OCI-LY1 (cell line): ENCODE measurements at regions not wholly inside any gene's neighbourhood (a gene's known extent, or its start where the extent isn't known, plus 50 kb on each side); places are given as distances from the start of the nearest gene placed in this dataset.

Experiments
- H2AFZ ChIP-seq: fragments of 200-600 bp; sonication (generic), shearing (Covaris generic); 2 replicates; pipeline ENCODE4 v1.6.0; 2014; ENCODE audit warnings: antibody characterized with exemption, mild to moderate bottlenecking, low read length
- H3F3A ChIP-seq: fragments of 200-600 bp; sonication (generic), shearing (Covaris generic); 2 replicates; pipeline ENCODE4 v1.6.0; 2014; ENCODE audit warnings: mild to moderate bottlenecking, antibody characterized with exemption, low read length, moderate library complexity; ENCODE audit not compliant: insufficient read depth
- H3K27ac ChIP-seq: fragments of 200-600 bp; sonication (generic); 2 replicates; pipeline ENCODE4 v1.5.1; 2014; ENCODE audit warnings: low read length, mixed run types, mild to moderate bottlenecking, low read depth; ENCODE audit not compliant: poor library complexity, severe bottlenecking
- H3K27me3 ChIP-seq: fragments of 200-600 bp; sonication (generic); 2 replicates; pipeline ENCODE4 v1.6.0; 2014; ENCODE audit warnings: antibody characterized with exemption, mild to moderate bottlenecking, low read length, moderate library complexity; ENCODE audit not compliant: insufficient read depth
- H3K36me3 ChIP-seq: fragments of 200-600 bp; sonication (generic); 2 replicates; pipeline ENCODE4 v1.6.1; 2014; ENCODE audit warnings: mild to moderate bottlenecking, antibody characterized with exemption, low read length, moderate library complexity, mixed read lengths; ENCODE audit not compliant: insufficient read depth
- H3K4me1 ChIP-seq: fragments of 200-600 bp; sonication (generic); 2 replicates; pipeline ENCODE4 v1.5.1; 2014; ENCODE audit warnings: mild to moderate bottlenecking, low read length, moderate library complexity; ENCODE audit not compliant: insufficient read depth, severe bottlenecking
- H3K4me2 ChIP-seq: fragments of 200-600 bp; sonication (generic), shearing (Covaris generic); 2 replicates; pipeline ENCODE4 v1.6.1; 2014; ENCODE audit warnings: low read length
- H3K4me3 ChIP-seq: fragments of 200-600 bp; sonication (generic); 2 replicates; pipeline ENCODE4 v1.5.1; 2014; ENCODE audit warnings: low read length, low read depth, mild to moderate bottlenecking, mixed read lengths; ENCODE audit not compliant: poor library complexity, severe bottlenecking
- H3K79me2 ChIP-seq: fragments of 200-600 bp; shearing (Covaris generic); 2 replicates; pipeline ENCODE4 v1.6.1; 2016; ENCODE audit warnings: mixed run types, low read length, mixed read lengths; ENCODE audit not compliant: insufficient read depth
- H3K9ac ChIP-seq: fragments of 200-600 bp; sonication (generic), shearing (Covaris generic); 2 replicates; pipeline ENCODE4 v1.6.1; 2014; ENCODE audit warnings: mild to moderate bottlenecking, low read length, mixed read lengths
- H3K9me2 ChIP-seq: fragments of 200-600 bp; sonication (generic), shearing (Covaris generic); 2 replicates; pipeline ENCODE4 v1.6.1; 2014; ENCODE audit warnings: low read depth, mild to moderate bottlenecking, low read length, mixed read lengths
- H3K9me3 ChIP-seq: fragments of 200-600 bp; shearing (Covaris generic); 2 replicates; pipeline ENCODE4 v1.6.1; 2014; ENCODE audit warnings: low read length, mixed read lengths
- H4K20me1 ChIP-seq: fragments of 200-600 bp; sonication (generic), shearing (Covaris generic); 2 replicates; pipeline ENCODE4 v1.6.0; 2016; ENCODE audit warnings: mild to moderate bottlenecking, low read length; ENCODE audit not compliant: insufficient read depth
- EZH2 ChIP-seq: fragments of 200-600 bp; sonication (generic), shearing (Covaris generic); IDR thresholded peaks from 2 replicates; pipeline ENCODE4 v1.8.0; 2017; ENCODE audit warnings: borderline replicate concordance, mixed run types, mild to moderate bottlenecking, antibody characterized with exemption, low read length, moderate library complexity, mixed read lengths
- TF ChIP-seq, protein P1 (sequence below): fragments of 200-600 bp; sonication (generic), shearing (Covaris generic); IDR thresholded peaks from 2 replicates; pipeline ENCODE4 v1.5.1; 2017; ENCODE audit warnings: mild to moderate bottlenecking, antibody characterized with exemption, low read length, moderate library complexity, mixed read lengths

DNA sequence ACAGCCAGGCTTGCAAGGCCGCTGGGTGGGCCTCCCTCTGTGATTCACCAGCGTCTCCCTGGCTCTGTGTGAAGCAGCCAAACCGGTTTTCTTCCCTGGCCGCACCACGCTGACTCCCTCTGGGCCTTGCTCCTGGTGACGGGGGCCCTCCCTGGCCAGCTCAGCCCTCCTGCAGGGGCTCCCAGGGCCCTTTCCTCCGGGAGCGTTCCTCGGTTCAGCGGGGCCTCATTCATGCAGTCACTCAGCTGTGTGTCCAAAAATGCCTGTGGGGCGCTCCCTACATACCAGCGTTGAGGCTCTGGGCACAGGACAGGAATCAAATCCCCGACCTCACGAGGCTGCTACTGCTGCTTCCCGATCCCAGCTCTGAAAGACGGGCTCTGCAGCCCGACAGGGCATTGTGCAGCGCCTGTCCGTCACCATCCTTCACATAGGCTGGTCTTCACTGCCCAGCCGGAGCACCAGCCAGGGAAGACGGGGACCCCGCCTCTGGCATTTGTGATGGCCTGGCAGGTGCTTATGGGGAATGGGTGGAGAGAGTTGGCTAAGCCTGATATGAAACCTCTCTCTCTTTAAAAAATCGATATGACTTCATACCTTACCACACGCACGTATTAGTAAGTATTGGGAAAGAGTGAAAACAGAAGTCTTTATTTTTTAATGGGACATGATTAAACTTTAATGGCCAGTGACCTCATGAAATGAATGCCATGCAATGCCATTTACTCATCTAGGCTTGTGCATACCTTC lies 110.0 kb upstream of the SHH start:
- Histone ChIP-seq H3K27ac (no peak overlapping the region), H3K36me3 (no peaks in the 10 kb centered on the region), H4K20me1 (no peaks in the 10 kb centered on the region), H3F3A (no peaks in the 10 kb centered on the region), H3K79me2 (no peaks in the 10 kb centered on the region), H3K4me1 (no peaks in the 10 kb centered on the region), H3K9ac (no peak overlapping the region), H3K4me2 (no peak overlapping the region), H3K9me2 (no peaks in the 10 kb centered on the region), H2AFZ (no peak overlapping the region), H3K4me3 (no peak overlapping the region), H3K27me3 (no peaks in the 10 kb centered on the region; the same call in 1 of the 2 replicates), H3K9me3 (no peaks in the 10 kb centered on the region)
- TF ChIP-seq EZH2, result no peak
- TF ChIP-seq, protein P1, sequence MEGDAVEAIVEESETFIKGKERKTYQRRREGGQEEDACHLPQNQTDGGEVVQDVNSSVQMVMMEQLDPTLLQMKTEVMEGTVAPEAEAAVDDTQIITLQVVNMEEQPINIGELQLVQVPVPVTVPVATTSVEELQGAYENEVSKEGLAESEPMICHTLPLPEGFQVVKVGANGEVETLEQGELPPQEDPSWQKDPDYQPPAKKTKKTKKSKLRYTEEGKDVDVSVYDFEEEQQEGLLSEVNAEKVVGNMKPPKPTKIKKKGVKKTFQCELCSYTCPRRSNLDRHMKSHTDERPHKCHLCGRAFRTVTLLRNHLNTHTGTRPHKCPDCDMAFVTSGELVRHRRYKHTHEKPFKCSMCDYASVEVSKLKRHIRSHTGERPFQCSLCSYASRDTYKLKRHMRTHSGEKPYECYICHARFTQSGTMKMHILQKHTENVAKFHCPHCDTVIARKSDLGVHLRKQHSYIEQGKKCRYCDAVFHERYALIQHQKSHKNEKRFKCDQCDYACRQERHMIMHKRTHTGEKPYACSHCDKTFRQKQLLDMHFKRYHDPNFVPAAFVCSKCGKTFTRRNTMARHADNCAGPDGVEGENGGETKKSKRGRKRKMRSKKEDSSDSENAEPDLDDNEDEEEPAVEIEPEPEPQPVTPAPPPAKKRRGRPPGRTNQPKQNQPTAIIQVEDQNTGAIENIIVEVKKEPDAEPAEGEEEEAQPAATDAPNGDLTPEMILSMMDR, result no peak

DNA sequence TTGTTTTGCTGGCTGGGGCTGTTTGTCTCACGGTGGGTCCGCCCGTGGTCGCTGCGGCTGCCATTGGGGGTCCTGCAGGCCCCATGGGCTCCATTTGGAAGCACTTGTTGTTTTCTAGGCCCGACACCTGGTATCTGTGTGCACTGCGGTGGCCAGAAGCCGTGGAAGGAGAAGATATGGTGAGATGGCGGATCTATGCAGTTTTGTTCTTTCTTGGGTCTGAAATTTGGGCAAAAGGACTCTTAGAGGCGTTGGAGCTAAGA lies 109.5 kb upstream of the SHH start:
- Histone ChIP-seq H3K79me2 (no peaks in the 10 kb centered on the region), H3K36me3 (no peaks in the 10 kb centered on the region), H4K20me1 (no peaks in the 10 kb centered on the region), H3K27me3 (no peaks in the 10 kb centered on the region; the same call in 1 of the 2 replicates), H3K9me3 (no peaks in the 10 kb centered on the region), H2AFZ (no peak overlapping the region), H3K27ac (no peak overlapping the region), H3K9ac (no peak overlapping the region), H3F3A (no peaks in the 10 kb centered on the region), H3K4me2 (no peak overlapping the region), H3K4me1 (no peaks in the 10 kb centered on the region), H3K9me2 (no peaks in the 10 kb centered on the region), H3K4me3 (no peak overlapping the region)
- TF ChIP-seq EZH2, result no peak
- TF ChIP-seq, protein P1, result no peak

DNA sequence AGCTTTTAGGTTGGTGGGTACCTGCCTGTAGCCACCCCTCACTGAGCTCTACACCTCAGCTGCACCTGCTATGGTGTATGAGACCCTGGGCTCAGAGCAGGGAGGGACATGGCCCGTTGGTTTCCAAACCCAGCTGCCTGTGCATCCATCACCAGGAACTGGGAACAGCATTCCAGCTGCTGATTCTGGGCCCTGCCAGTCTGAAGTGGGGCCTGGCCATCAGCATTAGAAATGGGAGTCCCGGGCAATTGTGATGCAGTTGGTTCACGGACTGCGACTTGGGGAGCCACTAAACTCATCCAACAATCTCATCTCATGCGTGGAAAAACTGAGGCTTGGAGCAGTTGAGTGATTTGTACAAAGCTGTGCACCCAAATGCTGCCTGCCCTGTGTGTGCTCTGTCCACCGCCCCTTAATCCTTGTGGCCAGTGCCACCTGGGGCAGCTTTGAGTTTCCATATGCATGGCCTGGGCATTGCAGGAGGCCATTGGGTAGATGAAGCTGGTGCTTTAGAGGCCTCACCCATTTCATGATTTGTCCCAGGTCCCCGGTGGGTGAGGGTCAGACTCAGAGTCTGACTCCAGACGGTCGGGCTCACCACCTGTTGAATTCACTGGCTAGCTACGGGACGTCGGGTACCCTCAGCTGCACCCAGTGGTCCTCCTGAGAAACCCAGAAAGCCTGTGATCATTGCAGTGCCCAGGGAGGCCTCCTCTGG lies 109.0 kb upstream of the SHH start:
- Histone ChIP-seq H3K27me3 (no peaks in the 10 kb centered on the region; the same call in 1 of the 2 replicates), H2AFZ (no peak overlapping the region), H3K36me3 (no peaks in the 10 kb centered on the region), H3K9me3 (no peaks in the 10 kb centered on the region), H3K9me2 (no peaks in the 10 kb centered on the region), H3K4me2 (no peak overlapping the region), H3K27ac (no peak overlapping the region), H4K20me1 (no peaks in the 10 kb centered on the region), H3K4me1 (no peaks in the 10 kb centered on the region), H3K9ac (no peak overlapping the region), H3F3A (no peaks in the 10 kb centered on the region), H3K79me2 (no peaks in the 10 kb centered on the region), H3K4me3 (no peak overlapping the region)
- TF ChIP-seq EZH2, result no peak
- TF ChIP-seq, protein P1, result no peak
